ENCODE measurements at regions not wholly inside any gene's neighbourhood (a gene's known extent, or its start where the extent isn't known, plus 50 kb on each side); places are given as distances from the start of the nearest gene placed in this dataset.

GRCh38 chr1:238176441-238176840 lies 285.7 kb upstream of the ZP4 start:
- TF ChIP-seq, protein P1, sequence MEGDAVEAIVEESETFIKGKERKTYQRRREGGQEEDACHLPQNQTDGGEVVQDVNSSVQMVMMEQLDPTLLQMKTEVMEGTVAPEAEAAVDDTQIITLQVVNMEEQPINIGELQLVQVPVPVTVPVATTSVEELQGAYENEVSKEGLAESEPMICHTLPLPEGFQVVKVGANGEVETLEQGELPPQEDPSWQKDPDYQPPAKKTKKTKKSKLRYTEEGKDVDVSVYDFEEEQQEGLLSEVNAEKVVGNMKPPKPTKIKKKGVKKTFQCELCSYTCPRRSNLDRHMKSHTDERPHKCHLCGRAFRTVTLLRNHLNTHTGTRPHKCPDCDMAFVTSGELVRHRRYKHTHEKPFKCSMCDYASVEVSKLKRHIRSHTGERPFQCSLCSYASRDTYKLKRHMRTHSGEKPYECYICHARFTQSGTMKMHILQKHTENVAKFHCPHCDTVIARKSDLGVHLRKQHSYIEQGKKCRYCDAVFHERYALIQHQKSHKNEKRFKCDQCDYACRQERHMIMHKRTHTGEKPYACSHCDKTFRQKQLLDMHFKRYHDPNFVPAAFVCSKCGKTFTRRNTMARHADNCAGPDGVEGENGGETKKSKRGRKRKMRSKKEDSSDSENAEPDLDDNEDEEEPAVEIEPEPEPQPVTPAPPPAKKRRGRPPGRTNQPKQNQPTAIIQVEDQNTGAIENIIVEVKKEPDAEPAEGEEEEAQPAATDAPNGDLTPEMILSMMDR (IDR thresholded peaks at IDR 0.05), result no peak
- TF ChIP-seq POLR2A (IDR thresholded peaks at IDR 0.05) (no peak), POLR2AphosphoS5 (IDR thresholded peaks at IDR 0.05; ENCODE audit: insufficient read depth in 1 of 2, low read depth in 1 of 2) (no peak)

Measured in vagina (tissue), 2 donors.